Ishikawa (cell line): ENCODE measurements at regions not wholly inside any gene's neighbourhood (a gene's known extent, or its start where the extent isn't known, plus 50 kb on each side); places are given as distances from the start of the nearest gene placed in this dataset.

Source experiments
- CEBPB ChIP-seq: IDR thresholded peaks from 2 replicates; pipeline ENCODE4 v1.6.1; 2012
- CREB1 ChIP-seq: IDR thresholded peaks from 2 replicates; pipeline ENCODE4 v1.6.1; 2012; ENCODE audit warnings: low read depth
- EGR1 ChIP-seq: IDR thresholded peaks from 2 replicates; pipeline ENCODE4 v1.6.1; 2012
- EP300 ChIP-seq: IDR thresholded peaks from 2 replicates; pipeline ENCODE4 v1.6.1; 2012; ENCODE audit warnings: borderline replicate concordance
- FOXM1 ChIP-seq: IDR thresholded peaks from 2 replicates; pipeline ENCODE4 v1.6.1; 2012; ENCODE audit warnings: low read depth, borderline replicate concordance
- MAX ChIP-seq: IDR thresholded peaks from 2 replicates; pipeline ENCODE4 v1.6.1; 2012
- NFIC ChIP-seq: IDR thresholded peaks from 2 replicates; pipeline ENCODE4 v1.6.1; 2012
- RAD21 ChIP-seq: IDR thresholded peaks from 2 replicates; pipeline ENCODE4 v1.6.1; 2012; ENCODE audit warnings: low read depth
- REST ChIP-seq: IDR thresholded peaks from 2 replicates; pipeline ENCODE4 v1.6.1; 2012; ENCODE audit warnings: low read depth, mild to moderate bottlenecking
- TAF1 ChIP-seq: IDR thresholded peaks from 2 replicates; pipeline ENCODE4 v1.6.1; 2012; ENCODE audit warnings: low read depth, mild to moderate bottlenecking
- TCF12 ChIP-seq: IDR thresholded peaks from 2 replicates; pipeline ENCODE4 v1.6.1; 2012; ENCODE audit warnings: low read depth
- TEAD4 ChIP-seq: IDR thresholded peaks from 2 replicates; pipeline ENCODE4 v1.6.1; 2012
- USF1 ChIP-seq: IDR thresholded peaks from 2 replicates; pipeline ENCODE4 v1.6.1; 2012
- YY1 ChIP-seq: IDR thresholded peaks from 2 replicates; pipeline ENCODE4 v1.6.1; 2012; ENCODE audit warnings: low read depth
- ZBTB7A ChIP-seq: IDR thresholded peaks from 2 replicates; pipeline ENCODE4 v1.6.1; 2012; ENCODE audit warnings: low read depth

- TF ChIP-seq CEBPB: no peak
- no peak for TF ChIP-seq MAX
- no peak for TF ChIP-seq TCF12
- TF ChIP-seq CREB1: no peak
- no peak for TF ChIP-seq YY1
Observed at GRCh38 chr18:42426496-42427015, 471.5 kb downstream of the PIK3C3 start.

- TF ChIP-seq REST (peak; percentile 67), EP300 (no peak)
Observed at GRCh38 chr18:42429196-42429595, 474.2 kb downstream of the PIK3C3 start.

- TF ChIP-seq REST (no peak), USF1 (no peak)
Observed at GRCh38 chr18:42436222-42436765, 481.3 kb downstream of the PIK3C3 start.

GRCh38 chr18:42437001-42437400 is 482.0 kb downstream of the PIK3C3 start:
- no peak for TF ChIP-seq TAF1

- TF ChIP-seq CREB1: no peak
- TF ChIP-seq NFIC: no peak
- TF ChIP-seq USF1: no peak
- no peak for TF ChIP-seq MAX
- no peak for TF ChIP-seq RAD21
Observed at GRCh38 chr18:42437646-42438045, 482.6 kb downstream of the PIK3C3 start.

GRCh38 chr18:42442656-42443055 is 487.6 kb downstream of the PIK3C3 start:
- TF ChIP-seq YY1: no peak
- no peak for TF ChIP-seq EGR1
- no peak for TF ChIP-seq TAF1
- TF ChIP-seq MAX: no peak
- TF ChIP-seq CREB1: no peak
- TF ChIP-seq FOXM1: no peak
- TF ChIP-seq NFIC: no peak
- no peak for TF ChIP-seq EP300
- TF ChIP-seq USF1: no peak

- TF ChIP-seq EP300: no peak
- no peak for TF ChIP-seq ZBTB7A
- no peak for TF ChIP-seq CEBPB
- TF ChIP-seq FOXM1: no peak
- TF ChIP-seq RAD21: no peak
- no peak for TF ChIP-seq TEAD4
- no peak for TF ChIP-seq CREB1
- no peak for TF ChIP-seq MAX
- no peak for TF ChIP-seq TCF12
- no peak for TF ChIP-seq NFIC
- no peak for TF ChIP-seq EGR1
- TF ChIP-seq TAF1: no peak
- no peak for TF ChIP-seq YY1
Observed at GRCh38 chr18:42444349-42444748, 489.3 kb downstream of the PIK3C3 start.
